ENCODE measurements at regions not wholly inside any gene's neighbourhood (a gene's known extent, or its start where the extent isn't known, plus 50 kb on each side); places are given as distances from the start of the nearest gene placed in this dataset.

DNA sequence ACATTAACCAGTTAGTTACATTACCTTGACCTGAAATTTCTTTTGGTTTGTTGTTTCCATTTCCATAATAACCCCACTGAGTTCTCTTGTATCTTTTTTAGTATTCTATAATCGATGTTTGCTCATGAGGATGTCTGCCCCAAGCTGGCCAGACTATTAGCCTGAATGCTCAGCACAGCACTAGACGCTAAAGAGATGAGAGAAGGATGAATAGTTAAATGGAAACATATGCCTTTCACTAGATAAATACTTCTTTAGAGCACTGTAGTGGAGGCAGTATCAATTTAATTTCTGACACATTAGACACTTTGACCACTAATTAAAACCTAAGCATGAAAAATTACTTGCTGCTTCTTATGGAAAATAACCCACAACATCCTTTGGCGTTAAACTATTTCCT, 654.9 kb upstream of the KCNMB2 start:
- TF ChIP-seq, protein P1, sequence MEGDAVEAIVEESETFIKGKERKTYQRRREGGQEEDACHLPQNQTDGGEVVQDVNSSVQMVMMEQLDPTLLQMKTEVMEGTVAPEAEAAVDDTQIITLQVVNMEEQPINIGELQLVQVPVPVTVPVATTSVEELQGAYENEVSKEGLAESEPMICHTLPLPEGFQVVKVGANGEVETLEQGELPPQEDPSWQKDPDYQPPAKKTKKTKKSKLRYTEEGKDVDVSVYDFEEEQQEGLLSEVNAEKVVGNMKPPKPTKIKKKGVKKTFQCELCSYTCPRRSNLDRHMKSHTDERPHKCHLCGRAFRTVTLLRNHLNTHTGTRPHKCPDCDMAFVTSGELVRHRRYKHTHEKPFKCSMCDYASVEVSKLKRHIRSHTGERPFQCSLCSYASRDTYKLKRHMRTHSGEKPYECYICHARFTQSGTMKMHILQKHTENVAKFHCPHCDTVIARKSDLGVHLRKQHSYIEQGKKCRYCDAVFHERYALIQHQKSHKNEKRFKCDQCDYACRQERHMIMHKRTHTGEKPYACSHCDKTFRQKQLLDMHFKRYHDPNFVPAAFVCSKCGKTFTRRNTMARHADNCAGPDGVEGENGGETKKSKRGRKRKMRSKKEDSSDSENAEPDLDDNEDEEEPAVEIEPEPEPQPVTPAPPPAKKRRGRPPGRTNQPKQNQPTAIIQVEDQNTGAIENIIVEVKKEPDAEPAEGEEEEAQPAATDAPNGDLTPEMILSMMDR (IDR thresholded peaks at IDR 0.05) = no peak
- no peak for TF ChIP-seq POLR2A (IDR thresholded peaks at IDR 0.05; ENCODE audit: low read depth)
- TF ChIP-seq POLR2AphosphoS5 (IDR thresholded peaks at IDR 0.05) = no peak
